Tibial nerve (tissue), 4 donors: ENCODE measurements at regions not wholly inside any gene's neighbourhood (a gene's known extent, or its start where the extent isn't known, plus 50 kb on each side); places are given as distances from the start of the nearest gene placed in this dataset.

Source experiments
- DNase-seq, 2 donors: peaks; one replicate each; pipeline ENCODE4 v3.0.0-alpha.2; 2019; ENCODE audit warnings: low spot score in 2 of 2
- H3K27ac ChIP-seq, 4 donors: fragments of 200-600 bp; sonication (generic) in 3 of 4; one replicate each; pipeline ENCODE4 v1.5.1; 2017 to 2019; ENCODE audit warnings: mild to moderate bottlenecking in 1 of 4
- H3K27me3 ChIP-seq, 2 donors: fragments of 200-600 bp; sonication (generic) in 1 of 2; one replicate each; pipeline versions ENCODE4 v1.5.1 to v1.6.0; 2017 to 2019
- H3K36me3 ChIP-seq, 3 donors: fragments of 200-600 bp; sonication (generic); one replicate each; pipeline ENCODE4 v1.5.1; 2018 to 2019
- H3K4me1 ChIP-seq, 4 donors: fragments of 200-600 bp; sonication (generic) in 3 of 4; one replicate each; pipeline ENCODE4 v1.5.1; 2017 to 2019
- H3K4me3 ChIP-seq, 4 donors: fragments of 200-600 bp; sonication (generic) in 3 of 4; one replicate each; pipeline ENCODE4 v1.5.1; 2017 to 2019; ENCODE audit warnings: mild to moderate bottlenecking in 1 of 4, moderate library complexity in 1 of 4
- H3K9me3 ChIP-seq, 4 donors: fragments of 200-600 bp; sonication (generic) in 3 of 4; one replicate each; pipeline ENCODE4 v1.5.1; 2017 to 2019
- CTCF ChIP-seq, 5 experiments: fragments of 200-600 bp in 3 of 5; fragments of 450-650 bp in 2 of 5; sonication (generic) in 3 of 5; IDR thresholded peaks; one replicate each; pipeline ENCODE4 v1.5.1; 2016 to 2019; ENCODE audit warnings: antibody characterized with exemption in 5 of 5, mild to moderate bottlenecking in 3 of 5, moderate library complexity in 2 of 5
- EP300 ChIP-seq, 2 donors: sonication (generic); formaldehyde crosslinking; IDR thresholded peaks; one replicate each; pipeline ENCODE4 v1.6.1; 2017; ENCODE audit warnings: antibody characterized with exemption in 2 of 2, mild to moderate bottlenecking in 1 of 2
- POLR2A ChIP-seq, 2 donors: fragments of 450-650 bp; IDR thresholded peaks; one replicate each; pipeline ENCODE4 v1.6.1; 2017; ENCODE audit warnings: antibody characterized with exemption in 2 of 2, mild to moderate bottlenecking in 2 of 2, moderate library complexity in 2 of 2
- WGBS, 2 donors: methylation state at CpG; one replicate each; pipeline ENCODE4 v1.1.5; 2018; 5-methylcytosine and 5-hydroxymethylcytosine counted together

DNA sequence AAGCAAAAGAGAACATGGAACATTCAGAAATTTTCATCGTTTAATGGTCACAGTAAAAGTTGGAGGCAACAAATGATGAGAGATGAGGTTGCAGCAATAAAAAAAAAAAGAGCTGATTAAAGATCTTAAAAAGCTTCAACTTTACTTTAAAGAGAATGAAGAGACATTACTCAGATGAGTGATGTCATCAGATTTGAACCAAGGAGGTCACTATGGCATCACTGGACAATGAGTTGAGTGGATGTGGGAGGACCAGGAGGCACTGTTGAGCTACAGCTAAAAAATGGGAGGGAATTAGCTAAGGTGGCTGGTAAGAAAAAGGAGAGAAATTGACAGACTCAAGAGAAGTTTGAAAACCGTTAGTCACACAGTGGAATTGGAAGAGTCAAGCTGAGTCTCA, 138.4 kb downstream of the SST start:
- no peak overlapping the region for H3K4me3 ChIP-seq
- no peak for DNase-seq
- H3K9me3 ChIP-seq, result no peaks in the 10 kb centered on the region
- no peak overlapping the region for H3K27ac ChIP-seq
- H3K4me1 ChIP-seq, result no peaks in the 10 kb centered on the region
- H3K27me3 ChIP-seq, result no peaks in the 10 kb centered on the region
- no peak for TF ChIP-seq CTCF (IDR thresholded peaks at IDR 0.05)
- TF ChIP-seq EP300 (IDR thresholded peaks at IDR 0.05), result no peak
- TF ChIP-seq POLR2A (IDR thresholded peaks at IDR 0.05), result no peak
- no peaks in the 10 kb centered on the region for H3K36me3 ChIP-seq
- 86 to 90% methylated on average over 2 of the region's 2 CpGs for WGBS, 2 donors

- Histone ChIP-seq H3K36me3 (no peaks in the 10 kb centered on the region), H3K9me3 (no peaks in the 10 kb centered on the region), H3K27me3 (no peaks in the 10 kb centered on the region), H3K4me3 (no peak overlapping the region), H3K27ac (no peak overlapping the region), H3K4me1 (no peaks in the 10 kb centered on the region)
- WGBS, 2 donors, result 71 to 82% methylated on average over 1 of the region's 1 CpG
- TF ChIP-seq POLR2A (IDR thresholded peaks at IDR 0.05) (no peak), CTCF (IDR thresholded peaks at IDR 0.05) (no peak), EP300 (IDR thresholded peaks at IDR 0.05) (no peak)
- DNase-seq, result no peak
Measured at GRCh38 chr3:187522890-187523289, 147.3 kb downstream of the SST start.

DNA sequence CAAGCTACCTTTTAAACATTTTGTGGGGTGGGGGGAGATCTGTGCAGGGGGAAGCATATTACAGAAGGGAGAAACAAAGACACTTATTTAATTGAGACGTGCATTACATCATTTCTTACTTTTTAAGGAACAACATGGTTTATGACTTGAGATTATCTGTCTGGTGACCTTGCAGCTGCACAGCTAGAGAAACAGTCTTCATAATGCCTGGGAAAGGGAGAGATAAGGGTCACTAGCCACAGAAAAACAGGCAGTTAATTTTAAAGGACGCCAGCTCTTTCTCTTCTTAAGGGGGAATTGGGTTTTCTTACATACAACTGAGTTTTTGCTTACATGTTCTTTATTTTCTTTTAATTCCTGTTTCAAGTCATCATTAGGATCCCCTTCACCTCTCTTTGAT, 147.9 kb downstream of the SST start:
- no peak overlapping the region for H3K27ac ChIP-seq

GRCh38 chr3:187521546-187521945, 148.6 kb downstream of the SST start:
- TF ChIP-seq POLR2A (IDR thresholded peaks at IDR 0.05), result no peak
- TF ChIP-seq CTCF (IDR thresholded peaks at IDR 0.05), result no peak
- no peak for TF ChIP-seq EP300 (IDR thresholded peaks at IDR 0.05)

More for the DNA sequence above, 147.9 kb downstream of the SST start:
- Histone ChIP-seq H3K9me3 (no peaks in the 10 kb centered on the region), H3K4me3 (no peak overlapping the region), H3K4me1 (no peaks in the 10 kb centered on the region), H3K27me3 (no peaks in the 10 kb centered on the region), H3K36me3 (no peaks in the 10 kb centered on the region)
- no peak for TF ChIP-seq CTCF (IDR thresholded peaks at IDR 0.05)
- no peak for TF ChIP-seq EP300 (IDR thresholded peaks at IDR 0.05)
- TF ChIP-seq POLR2A (IDR thresholded peaks at IDR 0.05), result no peak
- 22 to 24% methylated on average over 2 of the region's 2 CpGs for WGBS, 2 donors
- no peak for DNase-seq

GRCh38 chr3:187520027-187520945, 149.9 kb downstream of the SST start:
- WGBS, 2 donors, result 73 to 80% methylated on average over 9 of the region's 9 CpGs

More at GRCh38 chr3:187521546-187521945, 148.6 kb downstream of the SST start:
- Histone ChIP-seq H3K36me3 (no peaks in the 10 kb centered on the region), H3K27ac (no peak overlapping the region), H3K4me3 (no peak overlapping the region), H3K9me3 (no peaks in the 10 kb centered on the region), H3K27me3 (no peaks in the 10 kb centered on the region), H3K4me1 (no peaks in the 10 kb centered on the region)
- DNase-seq, result no peak
- 90 to 91% methylated on average over 2 of the region's 2 CpGs for WGBS, 2 donors

More at GRCh38 chr3:187520027-187520945, 149.9 kb downstream of the SST start:
- Histone ChIP-seq H3K9me3 (no peaks in the 10 kb centered on the region), H3K36me3 (no peaks in the 10 kb centered on the region), H3K27me3 (no peaks in the 10 kb centered on the region), H3K27ac (no peak overlapping the region), H3K4me1 (no peaks in the 10 kb centered on the region), H3K4me3 (no peak overlapping the region)
- peak; percentile 15 to 21 for DNase-seq
- TF ChIP-seq CTCF (IDR thresholded peaks at IDR 0.05), result no peak
- no peak for TF ChIP-seq POLR2A (IDR thresholded peaks at IDR 0.05)
- TF ChIP-seq EP300 (IDR thresholded peaks at IDR 0.05), result no peak
